Upper lobe of left lung (tissue), 6 donors: ENCODE measurements at regions not wholly inside any gene's neighbourhood (a gene's known extent, or its start where the extent isn't known, plus 50 kb on each side); places are given as distances from the start of the nearest gene placed in this dataset.
"Not testable (repeated sequence)": the region's sequence is repeated elsewhere in the genome, so short reads cannot be mapped to it uniquely, and the experiment has no call there.

Experiments used
- ATAC-seq, 2 donors: fragments of 200-7000 bp; cut with Tn5 transposase; one replicate each; pipeline ENCODE4 v1.9.1; 2022; ENCODE audit warnings: mild to moderate bottlenecking in 2 of 2, moderate library complexity in 2 of 2; ENCODE audit not compliant: low FRiP score in 2 of 2
- DNase-seq, 2 donors: peaks; one replicate each; pipeline ENCODE4 v3.0.0-alpha.2; 2019 to 2020
- H3K27ac ChIP-seq, 4 donors: fragments of 200-600 bp; sonication (generic); one replicate each; pipeline ENCODE4 v1.5.1; 2016 to 2019
- H3K27me3 ChIP-seq, 4 donors: fragments of 200-600 bp; sonication (generic); one replicate each; pipeline ENCODE4 v1.5.1; 2017 to 2019
- H3K36me3 ChIP-seq, 4 donors: fragments of 200-600 bp; sonication (generic); one replicate each; pipeline ENCODE4 v1.5.1; 2016 to 2019
- H3K4me1 ChIP-seq, 4 donors: fragments of 200-600 bp; sonication (generic); one replicate each; pipeline ENCODE4 v1.5.1; 2018 to 2019
- H3K4me3 ChIP-seq, 4 donors: fragments of 200-600 bp; sonication (generic); one replicate each; pipeline ENCODE4 v1.5.1; 2017 to 2019; ENCODE audit warnings: mild to moderate bottlenecking in 2 of 4, moderate library complexity in 1 of 4
- H3K9me3 ChIP-seq, 4 donors: fragments of 200-600 bp; sonication (generic); one replicate each; pipeline ENCODE4 v1.5.1; 2018 to 2019
- EP300 ChIP-seq, 4 donors: sonication (generic); formaldehyde crosslinking; IDR thresholded peaks; one replicate each; pipeline ENCODE4 v1.5.1; 2017; ENCODE audit warnings: antibody characterized with exemption in 4 of 4, control low read depth in 2 of 4
- POLR2A ChIP-seq, 4 donors: fragments of 450-650 bp; IDR thresholded peaks; one replicate each; pipeline ENCODE4 v1.5.1; 2016 to 2017; ENCODE audit warnings: antibody characterized with exemption in 4 of 4, mild to moderate bottlenecking in 2 of 4
- POLR2AphosphoS5 ChIP-seq, 2 donors: sonication (generic); formaldehyde crosslinking; IDR thresholded peaks; one replicate each; pipeline ENCODE4 v1.5.1; 2017; ENCODE audit warnings: antibody characterized with exemption in 2 of 2
- WGBS, 2 donors: methylation state at CpG; one replicate each; pipeline ENCODE4 v1.1.5; 2017 to 2018; 5-methylcytosine and 5-hydroxymethylcytosine counted together
- TF ChIP-seq, protein P1 (sequence below), 6 experiments: fragments of 450-650 bp in 4 of 6; fragments of 200-600 bp in 2 of 6; sonication (generic) in 2 of 6; IDR thresholded peaks; one replicate each; pipeline ENCODE4 v1.5.1; 2016 to 2019; ENCODE audit warnings: antibody characterized with exemption in 6 of 6
- donor health status: DM: no; HTN: no; CAD: no; lungs with moderate emphysema.
- donor health status: DM: no; HTN: yes; CAD: no; lungs with severe emphysema.

- ATAC-seq, result no peak
- Histone ChIP-seq H3K27me3 (no peaks in the 10 kb centered on the region), H3K4me1 (no peaks in the 10 kb centered on the region), H3K9me3 (no peaks in the 10 kb centered on the region), H3K36me3 (no peaks in the 10 kb centered on the region), H3K27ac (no peak overlapping the region), H3K4me3 (no peak overlapping the region)
- no peak for DNase-seq
- TF ChIP-seq POLR2AphosphoS5 (IDR thresholded peaks at IDR 0.05), result no peak
- TF ChIP-seq POLR2A (IDR thresholded peaks at IDR 0.05), result no peak
- TF ChIP-seq EP300 (IDR thresholded peaks at IDR 0.05), result no peak
- TF ChIP-seq, protein P1, sequence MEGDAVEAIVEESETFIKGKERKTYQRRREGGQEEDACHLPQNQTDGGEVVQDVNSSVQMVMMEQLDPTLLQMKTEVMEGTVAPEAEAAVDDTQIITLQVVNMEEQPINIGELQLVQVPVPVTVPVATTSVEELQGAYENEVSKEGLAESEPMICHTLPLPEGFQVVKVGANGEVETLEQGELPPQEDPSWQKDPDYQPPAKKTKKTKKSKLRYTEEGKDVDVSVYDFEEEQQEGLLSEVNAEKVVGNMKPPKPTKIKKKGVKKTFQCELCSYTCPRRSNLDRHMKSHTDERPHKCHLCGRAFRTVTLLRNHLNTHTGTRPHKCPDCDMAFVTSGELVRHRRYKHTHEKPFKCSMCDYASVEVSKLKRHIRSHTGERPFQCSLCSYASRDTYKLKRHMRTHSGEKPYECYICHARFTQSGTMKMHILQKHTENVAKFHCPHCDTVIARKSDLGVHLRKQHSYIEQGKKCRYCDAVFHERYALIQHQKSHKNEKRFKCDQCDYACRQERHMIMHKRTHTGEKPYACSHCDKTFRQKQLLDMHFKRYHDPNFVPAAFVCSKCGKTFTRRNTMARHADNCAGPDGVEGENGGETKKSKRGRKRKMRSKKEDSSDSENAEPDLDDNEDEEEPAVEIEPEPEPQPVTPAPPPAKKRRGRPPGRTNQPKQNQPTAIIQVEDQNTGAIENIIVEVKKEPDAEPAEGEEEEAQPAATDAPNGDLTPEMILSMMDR (IDR thresholded peaks at IDR 0.05), result no peak
Measured at GRCh38 chrY:12212394-12212793, 488.6 kb upstream of the USP9Y start.

- H3K9me3 ChIP-seq, result no peaks in the 10 kb centered on the region
- H3K36me3 ChIP-seq, result no peaks in the 10 kb centered on the region
- no peaks in the 10 kb centered on the region for H3K4me1 ChIP-seq
- ATAC-seq (no peak), DNase-seq (no peak)
- no peak overlapping the region for H3K27ac ChIP-seq
- H3K4me3 ChIP-seq, result no peak overlapping the region
- no peaks in the 10 kb centered on the region for H3K27me3 ChIP-seq
- TF ChIP-seq POLR2A (IDR thresholded peaks at IDR 0.05), result no peak
- TF ChIP-seq EP300 (IDR thresholded peaks at IDR 0.05), result no peak
- no peak for TF ChIP-seq POLR2AphosphoS5 (IDR thresholded peaks at IDR 0.05)
- TF ChIP-seq, protein P1 (IDR thresholded peaks at IDR 0.05), result no peak
Measured at GRCh38 chrY:12215564-12216022, 485.4 kb upstream of the USP9Y start.

- Histone ChIP-seq H3K4me1 (no peaks in the 10 kb centered on the region), H3K36me3 (no peaks in the 10 kb centered on the region), H3K4me3 (no peak overlapping the region), H3K9me3 (no peaks in the 10 kb centered on the region), H3K27me3 (no peaks in the 10 kb centered on the region), H3K27ac (no peak overlapping the region)
- 44% methylated on average over 1 of the region's 1 CpG; no CpG with 5 or more reads in 1 of the 2 donors for WGBS, 2 donors
- DNase-seq (no peak), ATAC-seq (no peak)
- TF ChIP-seq POLR2AphosphoS5 (IDR thresholded peaks at IDR 0.05) (no peak), POLR2A (IDR thresholded peaks at IDR 0.05) (no peak), EP300 (IDR thresholded peaks at IDR 0.05) (no peak)
- TF ChIP-seq, protein P1 (IDR thresholded peaks at IDR 0.05), result no peak
Measured at GRCh38 chrY:12230921-12231320, 470.1 kb upstream of the USP9Y start.

- ATAC-seq (no peak), DNase-seq (no peak)
- WGBS, 2 donors, result 83% methylated on average over 4 of the region's 4 CpGs; no CpG with 5 or more reads in 1 of the 2 donors
- Histone ChIP-seq H3K27me3 (no peaks in the 10 kb centered on the region), H3K9me3 (no peaks in the 10 kb centered on the region), H3K4me3 (no peak overlapping the region), H3K4me1 (no peaks in the 10 kb centered on the region), H3K36me3 (no peaks in the 10 kb centered on the region), H3K27ac (no peak overlapping the region)
- no peak for TF ChIP-seq POLR2A (IDR thresholded peaks at IDR 0.05)
- TF ChIP-seq, protein P1 (IDR thresholded peaks at IDR 0.05), result no peak
- TF ChIP-seq EP300 (IDR thresholded peaks at IDR 0.05), result no peak
- TF ChIP-seq POLR2AphosphoS5 (IDR thresholded peaks at IDR 0.05), result no peak
Measured at GRCh38 chrY:12236399-12236798, 464.6 kb upstream of the USP9Y start.

- 30% methylated on average over 2 of the region's 2 CpGs; no CpG with 5 or more reads in 1 of the 2 donors for WGBS, 2 donors
- H3K27ac ChIP-seq, ATAC-seq, H3K4me1 ChIP-seq, H3K36me3 ChIP-seq, H3K4me3 ChIP-seq, H3K27me3 ChIP-seq, H3K9me3 ChIP-seq, DNase-seq: not testable (repeated sequence)
Measured at GRCh38 chrY:12240326-12240725, 460.7 kb upstream of the USP9Y start.
